OCI-LY7 (cell line): ENCODE measurements at regions not wholly inside any gene's neighbourhood (a gene's known extent, or its start where the extent isn't known, plus 50 kb on each side); places are given as distances from the start of the nearest gene placed in this dataset.

ENCODE experiments used
- BruUV-seq: library from RNA; stranded (reverse); fragments of 400-500 nt; replicated peaks from 2 replicates; lab custom pipeline; 2021; lab: Mats Ljungman, UMichigan
- CTCF ChIA-PET: fragments of 300-600 bp; sonication (Branson Sonifier 250); formaldehyde crosslinking; loops from one replicate; lab custom pipeline; 2022; ENCODE audit warnings: antibody characterized with exemption; ENCODE audit not compliant: unreplicated experiment; lab: Charles Lee
- POLR2A ChIA-PET: fragments of 300-600 bp; sonication (Branson Sonifier 250); formaldehyde crosslinking; loops from one replicate; lab custom pipeline; 2022; ENCODE audit warnings: antibody characterized with exemption; lab: Charles Lee
- DNase-seq: peaks from one replicate; pipeline ENCODE4 v3.0.0-alpha.2; 2015; ENCODE audit warnings: low spot score
- H2AFZ ChIP-seq: fragments of 200-600 bp; sonication (generic), shearing (Covaris generic); 2 replicates; pipeline ENCODE4 v1.6.1; 2014; ENCODE audit warnings: mild to moderate bottlenecking, antibody characterized with exemption, low read length, moderate library complexity
- H3K27ac ChIP-seq: fragments of 200-600 bp; sonication (generic); 2 replicates; pipeline ENCODE4 v1.5.1; 2014; ENCODE audit warnings: mixed run types, low read depth, mild to moderate bottlenecking, moderate library complexity, low read length, inconsistent platforms; ENCODE audit not compliant: poor library complexity, severe bottlenecking
- H3K36me3 ChIP-seq: fragments of 200-600 bp; sonication (generic); 2 replicates; pipeline ENCODE4 v1.6.1; 2014; ENCODE audit warnings: mild to moderate bottlenecking, antibody characterized with exemption, low read length, moderate library complexity, mixed read lengths; ENCODE audit not compliant: insufficient read depth
- H3K4me1 ChIP-seq: fragments of 200-600 bp; sonication (generic); 2 replicates; pipeline ENCODE4 v1.5.1; 2014; ENCODE audit warnings: mild to moderate bottlenecking, low read length; ENCODE audit not compliant: insufficient read depth, poor library complexity, severe bottlenecking
- H3K4me2 ChIP-seq: fragments of 200-600 bp; sonication (generic); 2 replicates; pipeline ENCODE4 v1.6.1; 2014; ENCODE audit warnings: mild to moderate bottlenecking, low read length
- H3K4me3 ChIP-seq: fragments of 200-600 bp; sonication (generic); 2 replicates; pipeline ENCODE4 v1.5.1; 2014; ENCODE audit warnings: mild to moderate bottlenecking, low read depth, low read length; ENCODE audit not compliant: poor library complexity, severe bottlenecking
- H3K79me2 ChIP-seq: fragments of 200-600 bp; sonication (generic); 2 replicates; pipeline ENCODE4 v1.6.1; 2016; ENCODE audit warnings: low read depth, mild to moderate bottlenecking, low read length, moderate library complexity, mixed read lengths; ENCODE audit not compliant: insufficient read depth
- H3K9me2 ChIP-seq: fragments of 200-600 bp; sonication (generic); 2 replicates; pipeline ENCODE4 v1.6.1; 2016; ENCODE audit warnings: mild to moderate bottlenecking, low read length, mixed read lengths; ENCODE audit not compliant: insufficient read depth
- H3K9me3 ChIP-seq: fragments of 200-600 bp; sonication (generic); 2 replicates; pipeline ENCODE4 v1.6.1; 2014; ENCODE audit warnings: mild to moderate bottlenecking, mixed run types, low read length, mixed read lengths
- H4K20me1 ChIP-seq: fragments of 200-600 bp; sonication (generic); 2 replicates; pipeline ENCODE4 v1.6.1; 2014; ENCODE audit warnings: mild to moderate bottlenecking, antibody characterized with exemption, low read length, moderate library complexity, mixed read lengths; ENCODE audit not compliant: insufficient read depth
- EZH2phosphoT487 ChIP-seq: fragments of 200-600 bp; sonication (generic); IDR thresholded peaks from 2 replicates; pipeline ENCODE4 v1.6.1; 2018; ENCODE audit warnings: low read depth, borderline replicate concordance, mild to moderate bottlenecking, mixed run types, antibody characterized with exemption, low read length, moderate library complexity, mixed read lengths
- intact Hi-C: fragments of 100-400 bp; cut with micrococcal nuclease; formaldehyde crosslinking; loops from one replicate; pipeline ENCODE4 v1.10.0; 2022; ENCODE audit not compliant: unreplicated experiment
- TF ChIP-seq, protein P1 (sequence below): fragments of 200-600 bp; sonication (generic); conservative IDR thresholded peaks from 2 replicates; pipeline ENCODE4 v1.5.1; 2014; ENCODE audit warnings: mild to moderate bottlenecking, antibody characterized with exemption, low read length, moderate library complexity, mixed read lengths

DNA sequence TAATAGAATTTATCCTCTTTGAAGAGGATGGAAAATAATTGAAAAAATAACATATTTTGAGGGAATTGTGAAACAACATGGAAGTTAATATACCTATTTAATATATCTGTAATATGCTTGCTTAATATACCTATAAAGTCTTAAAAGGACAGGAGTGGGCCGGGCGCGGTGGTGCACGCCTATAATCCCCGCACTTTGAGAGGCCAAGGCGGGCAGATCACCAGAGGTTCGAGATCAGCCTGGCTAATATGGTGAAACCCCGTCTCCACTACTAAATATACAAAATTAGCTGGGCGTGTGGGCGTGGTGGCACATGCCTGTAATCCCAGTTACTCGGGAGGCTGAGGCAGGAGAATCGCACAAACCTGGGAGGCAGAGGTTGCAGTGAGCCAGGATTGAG lies 254.9 kb downstream of the TMX3 start:
- no peaks in the 10 kb centered on the region for H3K9me3 ChIP-seq
- H3K4me1 ChIP-seq: no peaks in the 10 kb centered on the region
- no TSS peak for BruUV-seq
- H3K4me2 ChIP-seq: no peak overlapping the region
- no peak overlapping the region for H3K27ac ChIP-seq
- H4K20me1 ChIP-seq: no peaks in the 10 kb centered on the region
- H2AFZ ChIP-seq: no peak overlapping the region
- H3K9me2 ChIP-seq: no peaks in the 10 kb centered on the region
- TF ChIP-seq, protein P1, sequence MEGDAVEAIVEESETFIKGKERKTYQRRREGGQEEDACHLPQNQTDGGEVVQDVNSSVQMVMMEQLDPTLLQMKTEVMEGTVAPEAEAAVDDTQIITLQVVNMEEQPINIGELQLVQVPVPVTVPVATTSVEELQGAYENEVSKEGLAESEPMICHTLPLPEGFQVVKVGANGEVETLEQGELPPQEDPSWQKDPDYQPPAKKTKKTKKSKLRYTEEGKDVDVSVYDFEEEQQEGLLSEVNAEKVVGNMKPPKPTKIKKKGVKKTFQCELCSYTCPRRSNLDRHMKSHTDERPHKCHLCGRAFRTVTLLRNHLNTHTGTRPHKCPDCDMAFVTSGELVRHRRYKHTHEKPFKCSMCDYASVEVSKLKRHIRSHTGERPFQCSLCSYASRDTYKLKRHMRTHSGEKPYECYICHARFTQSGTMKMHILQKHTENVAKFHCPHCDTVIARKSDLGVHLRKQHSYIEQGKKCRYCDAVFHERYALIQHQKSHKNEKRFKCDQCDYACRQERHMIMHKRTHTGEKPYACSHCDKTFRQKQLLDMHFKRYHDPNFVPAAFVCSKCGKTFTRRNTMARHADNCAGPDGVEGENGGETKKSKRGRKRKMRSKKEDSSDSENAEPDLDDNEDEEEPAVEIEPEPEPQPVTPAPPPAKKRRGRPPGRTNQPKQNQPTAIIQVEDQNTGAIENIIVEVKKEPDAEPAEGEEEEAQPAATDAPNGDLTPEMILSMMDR: no peak
- TF ChIP-seq EZH2phosphoT487: no peak
- no peaks in the 10 kb centered on the region for H3K79me2 ChIP-seq
- no peaks in the 10 kb centered on the region for H3K36me3 ChIP-seq
- POLR2A ChIA-PET: no interaction called here
- CTCF ChIA-PET: no interaction called here
- H3K4me3 ChIP-seq: no peak overlapping the region
- intact Hi-C loops: no loop called here
- no peak for DNase-seq

DNA sequence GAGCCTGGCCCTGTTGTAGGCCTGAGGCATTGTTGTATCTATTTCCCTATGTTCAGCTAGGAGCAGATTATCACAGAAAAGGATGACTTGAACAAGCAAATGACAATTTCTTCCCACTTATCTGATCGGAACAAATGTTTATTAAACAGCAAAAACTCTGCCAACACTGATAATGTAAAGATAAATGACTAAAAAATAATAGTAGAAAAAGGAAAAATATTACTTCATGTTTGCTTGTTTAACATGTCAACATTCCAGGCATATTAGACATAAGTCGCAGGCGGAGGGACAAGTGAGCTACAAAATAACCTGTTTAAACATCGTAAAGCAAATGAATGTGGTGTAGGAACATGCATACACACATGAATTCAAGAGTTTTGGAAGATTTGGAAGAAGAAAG lies 257.9 kb downstream of the TMX3 start:
- no peaks in the 10 kb centered on the region for H3K79me2 ChIP-seq
- no peak overlapping the region for H3K4me2 ChIP-seq
- no peaks in the 10 kb centered on the region for H3K36me3 ChIP-seq
- CTCF ChIA-PET: no interaction called here
- no peak overlapping the region for H3K4me3 ChIP-seq
- H3K27ac ChIP-seq: no peak overlapping the region
- H3K9me2 ChIP-seq: no peaks in the 10 kb centered on the region
- no peak overlapping the region for H2AFZ ChIP-seq
- no peaks in the 10 kb centered on the region for H3K9me3 ChIP-seq
- BruUV-seq: no TSS peak
- TF ChIP-seq EZH2phosphoT487: no peak
- TF ChIP-seq, protein P1: no peak
- H4K20me1 ChIP-seq: no peaks in the 10 kb centered on the region
- intact Hi-C loops: no loop called here
- H3K4me1 ChIP-seq: no peaks in the 10 kb centered on the region
- POLR2A ChIA-PET: interaction anchor here (0.6 kb wide), 1 partner anchor 1442 kb away, joined by 3 read pairs; no protein-coding TSS in a partner anchor
- no peak for DNase-seq

DNA sequence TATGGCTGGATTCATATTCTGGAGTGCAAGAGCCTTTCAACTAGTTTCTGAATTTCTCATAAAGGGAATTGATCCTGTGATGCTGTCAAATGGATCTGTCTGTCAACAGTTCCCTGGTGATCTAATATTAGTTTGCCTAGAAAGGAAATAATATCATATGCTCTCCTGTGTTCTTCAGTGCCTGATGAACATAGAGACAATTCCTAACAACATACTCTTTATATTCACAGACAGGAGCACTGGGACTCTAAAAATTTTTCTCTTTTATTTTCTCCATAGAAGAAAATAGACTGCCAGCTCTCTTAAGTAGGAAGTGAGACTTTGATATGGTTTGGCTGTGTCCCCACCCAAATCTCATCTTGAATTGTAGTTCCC lies 259.7 kb downstream of the TMX3 start:
- no peaks in the 10 kb centered on the region for H3K9me2 ChIP-seq
- intact Hi-C loops: no loop called here
- ChIA-PET CTCF (no interaction called here), POLR2A (no interaction called here)
- H3K27ac ChIP-seq: no peak overlapping the region
- no peaks in the 10 kb centered on the region for H3K9me3 ChIP-seq
- TF ChIP-seq, protein P1: no peak
- TF ChIP-seq EZH2phosphoT487: no peak
- DNase-seq: no peak
- H2AFZ ChIP-seq: no peak overlapping the region
- no peaks in the 10 kb centered on the region for H3K79me2 ChIP-seq
- no peaks in the 10 kb centered on the region for H4K20me1 ChIP-seq
- no TSS peak for BruUV-seq
- H3K4me3 ChIP-seq: no peak overlapping the region
- no peaks in the 10 kb centered on the region for H3K4me1 ChIP-seq
- H3K4me2 ChIP-seq: no peak overlapping the region
- no peaks in the 10 kb centered on the region for H3K36me3 ChIP-seq
